Smooth muscle cell (in vitro differentiated cells): ENCODE measurements at regions not wholly inside any gene's neighbourhood (a gene's known extent, or its start where the extent isn't known, plus 50 kb on each side); places are given as distances from the start of the nearest gene placed in this dataset.

Experiments used
- DNase-seq: peaks from one replicate; lab custom pipeline; 2025; ENCODE audit not compliant: unreplicated experiment; lab: John Stamatoyannopoulos, UW
- H2AFZ ChIP-seq: fragments of 200-600 bp; sonication (generic); 2 replicates; pipeline ENCODE4 v1.6.0; 2016; ENCODE audit warnings: antibody characterized with exemption, low read depth, mild to moderate bottlenecking
- H3F3A ChIP-seq: fragments of 200-600 bp; sonication (generic); 2 replicates; pipeline ENCODE4 v1.6.0; 2017; ENCODE audit warnings: antibody characterized with exemption, low read depth
- H3K27ac ChIP-seq: fragments of 200-600 bp; sonication (generic); 2 replicates; pipeline ENCODE4 v1.5.1; 2016; ENCODE audit warnings: low read depth, mild to moderate bottlenecking
- H3K27me3 ChIP-seq: fragments of 200-600 bp; sonication (generic); 2 replicates; pipeline ENCODE4 v1.6.1; 2016; ENCODE audit warnings: low read depth, mild to moderate bottlenecking
- H3K36me3 ChIP-seq: fragments of 200-600 bp; sonication (generic); 2 replicates; pipeline ENCODE4 v1.5.1; 2016; ENCODE audit warnings: low read depth
- H3K4me1 ChIP-seq: fragments of 200-600 bp; sonication (generic); 2 replicates; pipeline ENCODE4 v1.5.1; 2016; ENCODE audit warnings: low read depth
- H3K4me2 ChIP-seq: fragments of 200-600 bp; sonication (generic); 2 replicates; pipeline ENCODE4 v1.6.0; 2016; ENCODE audit warnings: mild to moderate bottlenecking
- H3K4me3 ChIP-seq: fragments of 200-600 bp; sonication (generic); 2 replicates; pipeline ENCODE4 v1.5.1; 2016; ENCODE audit warnings: mild to moderate bottlenecking
- H3K79me2 ChIP-seq: fragments of 200-600 bp; sonication (generic); 2 replicates; pipeline ENCODE4 v1.6.0; 2016; ENCODE audit warnings: low read depth, mild to moderate bottlenecking
- H3K9ac ChIP-seq: fragments of 200-600 bp; sonication (generic); 2 replicates; pipeline ENCODE4 v1.6.0; 2016; ENCODE audit warnings: low read depth
- H3K9me3 ChIP-seq: fragments of 200-600 bp; sonication (generic); replicated peaks from 2 replicates; pipeline ENCODE4 v1.5.1; 2016; ENCODE audit warnings: low read depth
- H4K20me1 ChIP-seq: fragments of 200-600 bp; sonication (generic); 2 replicates; pipeline ENCODE4 v1.6.0; 2016; ENCODE audit warnings: low read depth
- CTCF ChIP-seq: fragments of 200-600 bp; sonication (generic); IDR thresholded peaks from 2 replicates; pipeline ENCODE4 v1.5.1; 2017; ENCODE audit warnings: borderline replicate concordance, mild to moderate bottlenecking, antibody characterized with exemption; ENCODE audit not compliant: insufficient read depth, poor library complexity, severe bottlenecking
- WGBS: methylation state at CpG from one replicate; pipeline ENCODE4 v1.1.7; 2016; ENCODE audit warnings: low lambda C conversion rate; 5-methylcytosine and 5-hydroxymethylcytosine counted together

GRCh38 chr4:20351360-20352162 is 99.9 kb downstream of the SLIT2 start:
- DNase-seq = no peak
- 76% methylated on average over 2 of the region's 2 CpGs for WGBS
- no peak overlapping the region for H2AFZ ChIP-seq

GRCh38 chr4:20352163-20352431 is 100.4 kb downstream of the SLIT2 start:
- Histone ChIP-seq H3K36me3 (no peaks in the 10 kb centered on the region), H3K9me3 (no peaks in the 10 kb centered on the region), H3K9ac (no peak overlapping the region), H3K4me1 (peaks cover 37% of the 10 kb centered on the region), H3K4me2 (no peak overlapping the region), H3K27me3 (no peaks in the 10 kb centered on the region), H4K20me1 (no peaks in the 10 kb centered on the region), H2AFZ (no peak overlapping the region), H3K27ac (no peak overlapping the region), H3F3A (no peaks in the 10 kb centered on the region), H3K79me2 (no peaks in the 10 kb centered on the region), H3K4me3 (no peak overlapping the region)
- TF ChIP-seq CTCF = no peak
- no peak for DNase-seq
- WGBS = 88% methylated on average over 1 of the region's 1 CpG

More at GRCh38 chr4:20351360-20352162, 99.9 kb downstream of the SLIT2 start:
- no peaks in the 10 kb centered on the region for H4K20me1 ChIP-seq
- H3K79me2 ChIP-seq = no peaks in the 10 kb centered on the region
- H3K27ac ChIP-seq = no peak overlapping the region
- TF ChIP-seq CTCF = no peak
- H3F3A ChIP-seq = no peaks in the 10 kb centered on the region
- H3K36me3 ChIP-seq = no peaks in the 10 kb centered on the region
- H3K4me2 ChIP-seq = no peak overlapping the region
- no peak overlapping the region for H3K4me3 ChIP-seq
- H3K9me3 ChIP-seq = no peaks in the 10 kb centered on the region
- peaks cover 32% of the 10 kb centered on the region for H3K4me1 ChIP-seq
- no peak overlapping the region for H3K9ac ChIP-seq
- H3K27me3 ChIP-seq = no peaks in the 10 kb centered on the region

- Histone ChIP-seq H3K4me3 (no peak overlapping the region), H3K27me3 (no peaks in the 10 kb centered on the region), H3K9ac (no peak overlapping the region), H3K27ac (no peak overlapping the region), H3K36me3 (no peaks in the 10 kb centered on the region), H3K4me1 (peaks cover 39% of the 10 kb centered on the region), H2AFZ (no peak overlapping the region), H3F3A (no peaks in the 10 kb centered on the region), H3K9me3 (no peaks in the 10 kb centered on the region), H4K20me1 (no peaks in the 10 kb centered on the region), H3K4me2 (no peak overlapping the region), H3K79me2 (no peaks in the 10 kb centered on the region)
- no peak for TF ChIP-seq CTCF
- WGBS = 87% methylated on average over 2 of the region's 2 CpGs
- no peak for DNase-seq
Observed at GRCh38 chr4:20353646-20354045, 101.9 kb downstream of the SLIT2 start.

GRCh38 chr4:20354120-20354519 is 102.4 kb downstream of the SLIT2 start:
- no peak for TF ChIP-seq CTCF
- Histone ChIP-seq H3K36me3 (no peaks in the 10 kb centered on the region), H3K79me2 (no peaks in the 10 kb centered on the region), H3F3A (no peaks in the 10 kb centered on the region), H2AFZ (no peak overlapping the region), H3K4me3 (no peak overlapping the region), H3K4me1 (peaks cover 39% of the 10 kb centered on the region), H3K4me2 (no peak overlapping the region), H3K9ac (no peak overlapping the region), H4K20me1 (no peaks in the 10 kb centered on the region), H3K9me3 (no peaks in the 10 kb centered on the region), H3K27ac (no peak overlapping the region), H3K27me3 (no peaks in the 10 kb centered on the region)
- WGBS = 31% methylated on average over 1 of the region's 1 CpG
- DNase-seq = no peak
